Endothelial cell of umbilical vein (primary cell): ENCODE measurements at regions not wholly inside any gene's neighbourhood (a gene's known extent, or its start where the extent isn't known, plus 50 kb on each side); places are given as distances from the start of the nearest gene placed in this dataset.

ENCODE experiments used
- BruUV-seq: library from RNA; stranded (reverse); fragments of 400-500 nt; replicated peaks from 2 replicates; lab custom pipeline; 2021; lab: Mats Ljungman, UMichigan
- CTCF ChIA-PET: fragments of 300-600, 350-600 bp; sonication (Branson Sonifier 250); formaldehyde crosslinking; loops from one replicate; lab custom pipeline; 2021; ENCODE audit warnings: antibody characterized with exemption, inconsistent platforms; lab: Charles Lee
- POLR2A ChIA-PET: fragments of 300-600, 350-600 bp; sonication (Branson Sonifier 250); formaldehyde crosslinking; loops from one replicate; lab custom pipeline; 2021; ENCODE audit warnings: antibody characterized with exemption, inconsistent platforms; lab: Charles Lee
- DNase-seq: peaks from one replicate; pipeline ENCODE4 v3.0.0-alpha.2; 2011; ENCODE audit warnings: low read depth, low spot score
- FAIRE-seq: peaks from 2 replicates; lab custom pipeline; 2011; peaks lifted over from hg19 to GRCh38; lab: Jason Lieb, UNC
- H2AFZ ChIP-seq: 2 replicates; pipeline ENCODE4 v1.6.0; 2012; ENCODE audit warnings: low read depth, low read length, control low read depth, inconsistent platforms
- H3K27ac ChIP-seq: 2 replicates; pipeline ENCODE4 v1.5.1; 2011; ENCODE audit warnings: low read depth, mild to moderate bottlenecking, control low read depth, low read length, moderate library complexity; ENCODE audit not compliant: insufficient read depth
- H3K27me3 ChIP-seq, 2 experiments: 2 replicates each; pipeline versions ENCODE4 v1.6.0 to v1.6.1; 2011; ENCODE audit warnings: low read length in 2 of 2, mixed read lengths in 1 of 2; ENCODE audit not compliant: control insufficient read depth in 2 of 2, insufficient read depth in 2 of 2
- H3K36me3 ChIP-seq, 2 experiments: 2 replicates in 1 of 2; 3 replicates in 1 of 2; pipeline ENCODE4 v1.5.1; 2011; ENCODE audit warnings: low read length in 2 of 2, mild to moderate bottlenecking in 1 of 2, moderate library complexity in 1 of 2; ENCODE audit not compliant: control insufficient read depth in 2 of 2, insufficient read depth in 2 of 2; ENCODE audit errors: extremely low read depth in 1 of 2
- H3K4me1 ChIP-seq: 3 replicates; pipeline ENCODE4 v1.5.1; 2011; ENCODE audit warnings: mild to moderate bottlenecking, low read length; ENCODE audit not compliant: control insufficient read depth, insufficient read depth; ENCODE audit errors: extremely low read depth
- H3K4me2 ChIP-seq: 2 replicates; pipeline ENCODE4 v1.6.1; 2011; ENCODE audit warnings: low read length, control low read depth, mixed read lengths; ENCODE audit not compliant: insufficient read depth
- H3K4me3 ChIP-seq, 3 experiments: fragments of 200-600 bp in 1 of 3; sonication (generic), shearing (Covaris generic) in 1 of 3; replicated peaks in 1 of 3; 2 replicates each; pipeline ENCODE4 v1.5.1; 2011 to 2016; ENCODE audit warnings: control low read depth in 3 of 3, low read length in 3 of 3, mild to moderate bottlenecking in 2 of 3, inconsistent platforms in 1 of 3, low read depth in 1 of 3, moderate library complexity in 1 of 3; ENCODE audit not compliant: insufficient read depth in 1 of 3
- H3K79me2 ChIP-seq: 2 replicates; pipeline ENCODE4 v1.6.0; 2012; ENCODE audit warnings: low read length, inconsistent platforms; ENCODE audit not compliant: control insufficient read depth, insufficient read depth
- H3K9ac ChIP-seq: replicated peaks from 2 replicates; pipeline ENCODE3; 2011; ENCODE audit warnings: low read length, control low read depth; ENCODE audit not compliant: insufficient read depth; ENCODE audit errors: extremely low read depth
- H3K9me1 ChIP-seq: replicated peaks from 3 replicates; pipeline ENCODE4 v1.6.0; 2011; ENCODE audit warnings: mild to moderate bottlenecking, low read length; ENCODE audit not compliant: control insufficient read depth, insufficient read depth; ENCODE audit errors: extremely low read depth
- H3K9me3 ChIP-seq: replicated peaks from 2 replicates; pipeline ENCODE4 v1.5.1; 2012; ENCODE audit warnings: low read length, inconsistent platforms; ENCODE audit not compliant: control insufficient read depth, insufficient read depth
- H4K20me1 ChIP-seq: replicated peaks from 2 replicates; pipeline ENCODE3; 2011; ENCODE audit warnings: mild to moderate bottlenecking, low read length; ENCODE audit not compliant: control insufficient read depth, insufficient read depth; ENCODE audit errors: extremely low read depth
- EZH2 ChIP-seq: IDR thresholded peaks from 2 replicates; pipeline ENCODE4 v1.6.1; 2012; ENCODE audit warnings: borderline replicate concordance, low read depth, mild to moderate bottlenecking, moderate library complexity, low read length, inconsistent platforms; ENCODE audit not compliant: severe bottlenecking
- FOS ChIP-seq: IDR thresholded peaks from 2 replicates; pipeline ENCODE4 v1.6.1; 2011; ENCODE audit warnings: mild to moderate bottlenecking, low read length, moderate library complexity, borderline replicate concordance; ENCODE audit not compliant: insufficient read depth
- GATA2 ChIP-seq: IDR thresholded peaks from 2 replicates; pipeline ENCODE4 v1.7.0; 2011; ENCODE audit warnings: low read depth, mild to moderate bottlenecking, moderate library complexity, mixed read lengths, low read length; ENCODE audit not compliant: insufficient read length, insufficient read depth
- JUN ChIP-seq: IDR thresholded peaks from 2 replicates; pipeline ENCODE4 v1.6.1; 2011; ENCODE audit warnings: borderline replicate concordance, low read depth; ENCODE audit not compliant: insufficient read length, insufficient read depth
- MYC ChIP-seq: IDR thresholded peaks from one replicate; pipeline ENCODE4 v1.6.1; 2011; ENCODE audit warnings: mild to moderate bottlenecking, low read depth, low read length
- POLR2A ChIP-seq: IDR thresholded peaks from 2 replicates; pipeline ENCODE4 v1.6.1; 2012; ENCODE audit warnings: low read depth, mild to moderate bottlenecking, control low read depth, low read length
- POLR2AphosphoS5 ChIP-seq: IDR thresholded peaks from 2 replicates; pipeline ENCODE4 v1.6.1; 2012; ENCODE audit warnings: low read depth, mild to moderate bottlenecking, control low read depth, low read length, moderate library complexity; ENCODE audit not compliant: insufficient read depth
- dilution Hi-C: fragments of 300-500 bp; cut with MboI; formaldehyde crosslinking; loops from one replicate; pipeline ENCODE4 v1.15.0; 2019; ENCODE audit warnings: low sequenced_read_pairs; ENCODE audit not compliant: extremely low pct_ligation_motif_present
- intact Hi-C: fragments of 100-400 bp; cut with micrococcal nuclease; formaldehyde crosslinking; loops from one replicate; pipeline ENCODE4 v1.10.0; 2022
- TF ChIP-seq, protein P1 (sequence below): IDR thresholded peaks from 2 replicates; pipeline ENCODE4 v1.6.1; 2011; ENCODE audit not compliant: insufficient read depth, insufficient read length
- TF ChIP-seq, protein P2 (sequence below), 2 donors: IDR thresholded peaks; 1 replicate in 1 of 2; 2 replicates in 1 of 2; pipeline ENCODE4 v1.5.1; 2011; ENCODE audit warnings: low read length in 2 of 2, mild to moderate bottlenecking in 2 of 2, moderate library complexity in 2 of 2, control low read depth in 1 of 2, inconsistent platforms in 1 of 2, low read depth in 1 of 2; ENCODE audit not compliant: insufficient read depth in 1 of 2; ENCODE audit errors: extremely low read depth in 1 of 2

DNA sequence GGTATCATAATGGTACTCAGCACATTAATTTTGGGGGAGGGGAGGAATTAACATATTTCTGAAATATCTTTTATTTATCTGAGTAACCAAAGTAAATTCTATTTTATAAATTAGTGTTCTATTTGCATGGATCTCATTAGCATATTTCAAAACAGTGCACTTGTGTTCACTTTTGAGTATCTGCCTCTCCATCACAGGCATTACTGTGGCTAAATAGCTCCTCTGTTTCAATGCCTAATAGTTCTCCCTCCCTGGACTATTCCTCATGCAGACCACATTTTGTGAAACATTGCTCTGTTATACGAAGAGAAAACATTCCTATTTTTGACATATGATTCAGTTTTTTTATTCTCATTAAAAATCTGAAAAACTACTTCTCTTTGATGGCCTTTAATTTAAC is 1127.8 kb downstream of the TUSC7 start:
- H3K27ac ChIP-seq = no peak overlapping the region
- CTCF ChIA-PET = no interaction called here
- no peaks in the 10 kb centered on the region for H3K36me3 ChIP-seq
- dilution Hi-C loops (no loop called here), intact Hi-C loops (no loop called here)
- H3K4me2 ChIP-seq = no peak overlapping the region
- FAIRE-seq (no peak), DNase-seq (no peak)
- H3K4me1 ChIP-seq = no peaks in the 10 kb centered on the region
- no peaks in the 10 kb centered on the region for H4K20me1 ChIP-seq
- H3K9me3 ChIP-seq = no peaks in the 10 kb centered on the region
- H2AFZ ChIP-seq = no peak overlapping the region
- BruUV-seq = no TSS peak
- H3K4me3 ChIP-seq = no peak overlapping the region
- no peak overlapping the region for H3K9ac ChIP-seq
- no peak for TF ChIP-seq MYC
- TF ChIP-seq GATA2 = no peak
- TF ChIP-seq FOS = no peak
- TF ChIP-seq POLR2AphosphoS5 = no peak
- no peak for TF ChIP-seq POLR2A
- no peak for TF ChIP-seq JUN
- TF ChIP-seq, protein P1, sequence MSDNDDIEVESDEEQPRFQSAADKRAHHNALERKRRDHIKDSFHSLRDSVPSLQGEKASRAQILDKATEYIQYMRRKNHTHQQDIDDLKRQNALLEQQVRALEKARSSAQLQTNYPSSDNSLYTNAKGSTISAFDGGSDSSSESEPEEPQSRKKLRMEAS = no peak
- TF ChIP-seq, protein P2, sequence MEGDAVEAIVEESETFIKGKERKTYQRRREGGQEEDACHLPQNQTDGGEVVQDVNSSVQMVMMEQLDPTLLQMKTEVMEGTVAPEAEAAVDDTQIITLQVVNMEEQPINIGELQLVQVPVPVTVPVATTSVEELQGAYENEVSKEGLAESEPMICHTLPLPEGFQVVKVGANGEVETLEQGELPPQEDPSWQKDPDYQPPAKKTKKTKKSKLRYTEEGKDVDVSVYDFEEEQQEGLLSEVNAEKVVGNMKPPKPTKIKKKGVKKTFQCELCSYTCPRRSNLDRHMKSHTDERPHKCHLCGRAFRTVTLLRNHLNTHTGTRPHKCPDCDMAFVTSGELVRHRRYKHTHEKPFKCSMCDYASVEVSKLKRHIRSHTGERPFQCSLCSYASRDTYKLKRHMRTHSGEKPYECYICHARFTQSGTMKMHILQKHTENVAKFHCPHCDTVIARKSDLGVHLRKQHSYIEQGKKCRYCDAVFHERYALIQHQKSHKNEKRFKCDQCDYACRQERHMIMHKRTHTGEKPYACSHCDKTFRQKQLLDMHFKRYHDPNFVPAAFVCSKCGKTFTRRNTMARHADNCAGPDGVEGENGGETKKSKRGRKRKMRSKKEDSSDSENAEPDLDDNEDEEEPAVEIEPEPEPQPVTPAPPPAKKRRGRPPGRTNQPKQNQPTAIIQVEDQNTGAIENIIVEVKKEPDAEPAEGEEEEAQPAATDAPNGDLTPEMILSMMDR (IDR thresholded peaks at IDR 0.05; ENCODE audit: extremely low read depth in 1 of 2, insufficient read depth in 1 of 2, low read depth in 1 of 2, low read length in 2 of 2) = no peak
- TF ChIP-seq EZH2 = no peak
- no peaks in the 10 kb centered on the region for H3K9me1 ChIP-seq
- no peaks in the 10 kb centered on the region for H3K27me3 ChIP-seq
- POLR2A ChIA-PET = no interaction called here
- H3K79me2 ChIP-seq = no peaks in the 10 kb centered on the region
